ENCODE measurements at regions not wholly inside any gene's neighbourhood (a gene's known extent, or its start where the extent isn't known, plus 50 kb on each side); places are given as distances from the start of the nearest gene placed in this dataset.
A peak's percentile ranks its signal among the peaks of the same experiment; 100 is the strongest.

DNA sequence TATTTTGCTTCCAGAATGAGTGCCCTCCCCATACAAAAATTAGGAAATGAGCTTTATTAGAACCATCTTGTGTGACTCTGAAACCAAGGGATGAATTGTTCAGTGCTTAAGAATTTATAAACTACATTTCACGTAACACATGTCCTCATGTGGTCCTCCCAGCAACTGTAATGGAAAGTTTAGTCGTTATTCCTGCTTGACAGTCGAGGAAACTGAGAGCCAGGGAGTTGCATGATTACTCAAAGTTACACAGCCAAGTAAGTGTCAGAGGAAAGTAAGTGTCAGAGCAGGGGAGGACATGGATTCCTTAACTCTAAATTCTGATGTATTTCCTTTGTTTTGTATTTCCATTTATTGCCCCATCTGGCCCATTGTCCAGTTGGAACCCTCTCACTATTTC, 453.9 kb downstream of the FUT8 start:
- Histone ChIP-seq H3K27ac (ENCODE audit: low read depth in 1 of 2, low read length in 1 of 2) (no peak overlapping the region), H3K9me3 (ENCODE audit: control insufficient read depth in 4 of 4, insufficient read depth in 3 of 4, low read length in 3 of 4) (peaks cover 0 to 2% (median 0%) of the 10 kb centered on the region in 4 donors), H3K9ac (ENCODE audit: insufficient read depth in 1 of 2, low read length in 2 of 2) (no peak overlapping the region), H3K36me3 (ENCODE audit: control insufficient read depth in 4 of 4, insufficient read depth in 4 of 4, low read length in 4 of 4) (no peaks in the 10 kb centered on the region), H3K4me1 (ENCODE audit: control insufficient read depth in 5 of 5, insufficient read depth in 5 of 5, low read length in 5 of 5) (peaks cover 0 to 6% (median 0%) of the 10 kb centered on the region in 5 donors), H3K27me3 (ENCODE audit: control insufficient read depth in 3 of 3, insufficient read depth in 3 of 3, low read length in 2 of 3) (no peaks in the 10 kb centered on the region), H3K4me3 (no peak overlapping the region)
- WGBS, 2 donors: 72 to 81% methylated on average over 3 of the region's 3 CpGs
- TF ChIP-seq, protein P1, sequence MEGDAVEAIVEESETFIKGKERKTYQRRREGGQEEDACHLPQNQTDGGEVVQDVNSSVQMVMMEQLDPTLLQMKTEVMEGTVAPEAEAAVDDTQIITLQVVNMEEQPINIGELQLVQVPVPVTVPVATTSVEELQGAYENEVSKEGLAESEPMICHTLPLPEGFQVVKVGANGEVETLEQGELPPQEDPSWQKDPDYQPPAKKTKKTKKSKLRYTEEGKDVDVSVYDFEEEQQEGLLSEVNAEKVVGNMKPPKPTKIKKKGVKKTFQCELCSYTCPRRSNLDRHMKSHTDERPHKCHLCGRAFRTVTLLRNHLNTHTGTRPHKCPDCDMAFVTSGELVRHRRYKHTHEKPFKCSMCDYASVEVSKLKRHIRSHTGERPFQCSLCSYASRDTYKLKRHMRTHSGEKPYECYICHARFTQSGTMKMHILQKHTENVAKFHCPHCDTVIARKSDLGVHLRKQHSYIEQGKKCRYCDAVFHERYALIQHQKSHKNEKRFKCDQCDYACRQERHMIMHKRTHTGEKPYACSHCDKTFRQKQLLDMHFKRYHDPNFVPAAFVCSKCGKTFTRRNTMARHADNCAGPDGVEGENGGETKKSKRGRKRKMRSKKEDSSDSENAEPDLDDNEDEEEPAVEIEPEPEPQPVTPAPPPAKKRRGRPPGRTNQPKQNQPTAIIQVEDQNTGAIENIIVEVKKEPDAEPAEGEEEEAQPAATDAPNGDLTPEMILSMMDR (IDR thresholded peaks at IDR 0.05; ENCODE audit: control extremely low read depth, extremely low read depth): no peak
- DNase-seq (peak in 2 of 3 donors; percentile 79 to 83), ATAC-seq (ENCODE audit: insufficient read depth, low FRiP score) (no peak)

DNA sequence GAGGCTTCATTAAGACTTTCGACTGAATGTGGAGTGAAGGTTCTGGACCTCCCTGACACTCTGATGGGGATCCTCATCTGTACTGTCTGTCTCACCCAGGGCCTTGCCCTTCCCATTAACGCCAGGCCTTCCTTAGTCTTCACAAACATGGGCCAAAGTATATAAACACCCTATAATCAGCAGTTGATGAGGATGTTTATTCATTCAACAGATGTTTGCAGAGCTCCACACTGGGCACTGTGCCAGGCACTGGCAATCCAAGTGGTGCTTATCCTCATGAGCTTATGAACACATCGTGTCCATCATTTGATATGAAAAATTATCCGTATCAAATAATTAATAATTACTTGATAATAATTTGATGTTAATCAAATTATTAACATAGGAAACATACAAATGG, 454.4 kb downstream of the FUT8 start:
- Histone ChIP-seq H3K4me3 (no peak overlapping the region), H3K36me3 (ENCODE audit: control insufficient read depth in 4 of 4, insufficient read depth in 4 of 4, low read length in 4 of 4) (no peaks in the 10 kb centered on the region), H3K9ac (ENCODE audit: insufficient read depth in 1 of 2, low read length in 2 of 2) (no peak overlapping the region), H3K27me3 (ENCODE audit: control insufficient read depth in 3 of 3, insufficient read depth in 3 of 3, low read length in 2 of 3) (no peaks in the 10 kb centered on the region), H3K9me3 (ENCODE audit: control insufficient read depth in 4 of 4, insufficient read depth in 3 of 4, low read length in 3 of 4) (peaks cover 0 to 2% (median 0%) of the 10 kb centered on the region in 4 donors), H3K4me1 (ENCODE audit: control insufficient read depth in 5 of 5, insufficient read depth in 5 of 5, low read length in 5 of 5) (peaks cover 0 to 6% (median 0%) of the 10 kb centered on the region in 5 donors), H3K27ac (ENCODE audit: low read depth in 1 of 2, low read length in 1 of 2) (no peak overlapping the region)
- DNase-seq: peak; percentile 67 to 83 (median 76)
- WGBS, 2 donors: 42 to 72% methylated on average over 4 of the region's 4 CpGs
- TF ChIP-seq, protein P1 (IDR thresholded peaks at IDR 0.05; ENCODE audit: control extremely low read depth, extremely low read depth): no peak
- no peak for ATAC-seq (ENCODE audit: insufficient read depth, low FRiP score)

DNA sequence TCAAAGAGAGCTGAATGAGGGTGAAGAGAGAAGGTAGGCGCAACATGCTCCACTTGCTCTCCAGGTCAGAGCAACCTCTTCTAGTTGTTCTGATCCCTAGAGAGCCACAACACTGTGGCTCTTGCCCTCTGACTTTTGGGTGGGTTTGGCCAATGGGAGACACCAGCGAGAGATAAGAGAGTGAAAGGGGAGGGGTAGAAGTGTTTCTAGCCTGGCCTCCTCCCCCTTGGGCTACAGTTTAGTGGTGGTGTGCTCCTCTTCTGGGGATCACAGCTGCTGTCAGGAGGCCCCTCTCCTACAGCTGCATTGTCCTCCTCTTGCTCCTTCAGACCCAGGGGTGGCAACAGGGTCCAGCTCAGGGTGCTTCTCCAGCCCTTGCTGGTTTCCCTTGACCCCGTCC, 454.8 kb downstream of the FUT8 start:
- Histone ChIP-seq H3K36me3 (ENCODE audit: control insufficient read depth in 4 of 4, insufficient read depth in 4 of 4, low read length in 4 of 4) (no peaks in the 10 kb centered on the region), H3K4me1 (ENCODE audit: control insufficient read depth in 5 of 5, insufficient read depth in 5 of 5, low read length in 5 of 5) (peaks cover 0 to 6% (median 0%) of the 10 kb centered on the region in 5 donors), H3K4me3 (no peak overlapping the region), H3K9ac (ENCODE audit: insufficient read depth in 1 of 2, low read length in 2 of 2) (no peak overlapping the region), H3K9me3 (ENCODE audit: control insufficient read depth in 4 of 4, insufficient read depth in 3 of 4, low read length in 3 of 4) (peaks cover 0 to 2% (median 0%) of the 10 kb centered on the region in 4 donors), H3K27ac (ENCODE audit: low read depth in 1 of 2, low read length in 1 of 2) (no peak overlapping the region), H3K27me3 (ENCODE audit: control insufficient read depth in 3 of 3, insufficient read depth in 3 of 3, low read length in 2 of 3) (no peaks in the 10 kb centered on the region)
- WGBS, 2 donors: 92 to 97% methylated on average over 3 of the region's 3 CpGs
- ATAC-seq (ENCODE audit: insufficient read depth, low FRiP score) (no peak), DNase-seq (peak in 1 of 3 donors; percentile 18)
- TF ChIP-seq, protein P1 (IDR thresholded peaks at IDR 0.05; ENCODE audit: control extremely low read depth, extremely low read depth): no peak

DNA sequence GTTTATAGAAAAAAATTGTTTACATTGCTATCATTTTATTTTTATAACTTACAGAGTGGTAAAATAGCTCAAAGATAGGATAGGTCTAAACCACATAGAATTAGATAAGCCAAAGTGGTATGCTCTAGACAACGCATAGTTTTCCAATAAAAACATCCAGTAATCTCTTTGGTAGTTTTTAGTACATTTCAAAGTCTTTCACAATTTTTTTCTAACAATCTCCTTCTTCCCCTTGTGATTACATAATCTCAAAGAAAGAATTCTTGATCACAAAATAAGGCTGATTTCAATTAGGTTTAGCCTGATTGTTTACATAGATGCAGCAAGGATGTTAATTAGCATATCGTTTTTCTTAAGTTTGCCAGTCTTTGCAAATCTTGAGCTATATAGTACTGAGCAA, 460.0 kb downstream of the FUT8 start:
- Histone ChIP-seq H3K9me3 (ENCODE audit: control insufficient read depth in 4 of 4, insufficient read depth in 3 of 4, low read length in 3 of 4) (peaks cover 0 to 2% (median 0%) of the 10 kb centered on the region in 4 donors), H3K27me3 (ENCODE audit: control insufficient read depth in 3 of 3, insufficient read depth in 3 of 3, low read length in 2 of 3) (no peaks in the 10 kb centered on the region), H3K36me3 (ENCODE audit: control insufficient read depth in 4 of 4, insufficient read depth in 4 of 4, low read length in 4 of 4) (no peaks in the 10 kb centered on the region), H3K9ac (ENCODE audit: insufficient read depth in 1 of 2, low read length in 2 of 2) (no peak overlapping the region), H3K4me1 (ENCODE audit: control insufficient read depth in 5 of 5, insufficient read depth in 5 of 5, low read length in 5 of 5) (no peaks in the 10 kb centered on the region), H3K27ac (ENCODE audit: low read depth in 1 of 2, low read length in 1 of 2) (no peak overlapping the region), H3K4me3 (no peak overlapping the region)
- TF ChIP-seq, protein P1 (IDR thresholded peaks at IDR 0.05; ENCODE audit: control extremely low read depth, extremely low read depth): no peak
- DNase-seq (no peak), ATAC-seq (ENCODE audit: insufficient read depth, low FRiP score) (no peak)
- 77 to 79% methylated on average over 2 of the region's 2 CpGs for WGBS, 2 donors
